ENCODE measurements at regions not wholly inside any gene's neighbourhood (a gene's known extent, or its start where the extent isn't known, plus 50 kb on each side); places are given as distances from the start of the nearest gene placed in this dataset.

GRCh38 chr16:85335584-85336491 lies 223.6 kb upstream of the CIBAR2 start:
- TF ChIP-seq, protein P1, sequence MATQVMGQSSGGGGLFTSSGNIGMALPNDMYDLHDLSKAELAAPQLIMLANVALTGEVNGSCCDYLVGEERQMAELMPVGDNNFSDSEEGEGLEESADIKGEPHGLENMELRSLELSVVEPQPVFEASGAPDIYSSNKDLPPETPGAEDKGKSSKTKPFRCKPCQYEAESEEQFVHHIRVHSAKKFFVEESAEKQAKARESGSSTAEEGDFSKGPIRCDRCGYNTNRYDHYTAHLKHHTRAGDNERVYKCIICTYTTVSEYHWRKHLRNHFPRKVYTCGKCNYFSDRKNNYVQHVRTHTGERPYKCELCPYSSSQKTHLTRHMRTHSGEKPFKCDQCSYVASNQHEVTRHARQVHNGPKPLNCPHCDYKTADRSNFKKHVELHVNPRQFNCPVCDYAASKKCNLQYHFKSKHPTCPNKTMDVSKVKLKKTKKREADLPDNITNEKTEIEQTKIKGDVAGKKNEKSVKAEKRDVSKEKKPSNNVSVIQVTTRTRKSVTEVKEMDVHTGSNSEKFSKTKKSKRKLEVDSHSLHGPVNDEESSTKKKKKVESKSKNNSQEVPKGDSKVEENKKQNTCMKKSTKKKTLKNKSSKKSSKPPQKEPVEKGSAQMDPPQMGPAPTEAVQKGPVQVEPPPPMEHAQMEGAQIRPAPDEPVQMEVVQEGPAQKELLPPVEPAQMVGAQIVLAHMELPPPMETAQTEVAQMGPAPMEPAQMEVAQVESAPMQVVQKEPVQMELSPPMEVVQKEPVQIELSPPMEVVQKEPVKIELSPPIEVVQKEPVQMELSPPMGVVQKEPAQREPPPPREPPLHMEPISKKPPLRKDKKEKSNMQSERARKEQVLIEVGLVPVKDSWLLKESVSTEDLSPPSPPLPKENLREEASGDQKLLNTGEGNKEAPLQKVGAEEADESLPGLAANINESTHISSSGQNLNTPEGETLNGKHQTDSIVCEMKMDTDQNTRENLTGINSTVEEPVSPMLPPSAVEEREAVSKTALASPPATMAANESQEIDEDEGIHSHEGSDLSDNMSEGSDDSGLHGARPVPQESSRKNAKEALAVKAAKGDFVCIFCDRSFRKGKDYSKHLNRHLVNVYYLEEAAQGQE (IDR thresholded peaks at IDR 0.05; ENCODE audit: insufficient read depth in 1 of 2, low read depth in 2 of 2, low read length in 2 of 2): no peak
- 0 out of 2 replicates have a peak, but pooled peaks have one; percentile 27 for TF ChIP-seq POLR2AphosphoS5 (IDR thresholded peaks at IDR 0.05; ENCODE audit: low read depth, low read length)
- no peak for TF ChIP-seq SIN3A (IDR thresholded peaks at IDR 0.05; ENCODE audit: borderline replicate concordance, insufficient read depth, low read length)
- TF ChIP-seq TAF1 (IDR thresholded peaks at IDR 0.05; ENCODE audit: borderline replicate concordance, insufficient read depth, low read length): no peak
- TF ChIP-seq FOXP2 (optimal IDR thresholded peaks at IDR 0.05; ENCODE audit: borderline replicate concordance, extremely low read depth, extremely low read length, insufficient read depth): no peak

DNA sequence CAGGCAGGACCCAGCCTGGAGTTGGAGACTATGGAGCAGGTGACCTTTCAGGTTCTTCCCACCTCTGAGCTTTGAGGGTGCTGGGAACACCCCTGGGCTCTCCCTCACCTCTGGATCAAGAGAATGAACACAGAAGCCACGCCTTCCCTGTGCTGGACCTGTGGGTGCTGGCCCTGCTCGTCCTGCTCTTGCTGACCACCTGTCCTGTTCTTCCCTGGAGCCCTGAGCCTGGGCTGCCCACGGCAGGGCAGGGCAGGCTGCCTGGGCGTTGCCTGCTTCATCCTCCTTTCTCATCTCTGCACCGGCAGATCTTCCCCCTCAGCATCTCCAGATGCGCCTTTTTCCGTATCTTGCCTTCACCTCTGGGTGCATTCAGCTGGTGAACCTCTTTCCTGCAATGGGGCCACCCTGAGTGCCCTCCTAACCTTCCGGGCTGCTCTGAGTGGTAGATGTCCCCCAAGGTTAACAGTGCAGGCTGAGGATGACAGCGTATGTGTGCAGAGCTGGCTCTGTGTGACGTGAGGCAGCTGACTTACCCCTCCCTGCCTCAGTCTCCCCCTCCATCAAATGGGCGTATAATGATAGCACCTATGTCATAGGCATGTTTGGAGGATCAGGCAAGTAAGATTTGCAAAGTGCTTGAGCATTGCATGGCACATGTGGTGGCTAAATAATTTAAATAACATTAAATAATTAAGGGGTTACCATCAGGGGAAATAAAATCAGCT lies 225.8 kb upstream of the CIBAR2 start:
- TF ChIP-seq FOXP2 (optimal IDR thresholded peaks at IDR 0.05; ENCODE audit: borderline replicate concordance, extremely low read depth, extremely low read length, insufficient read depth) (no peak), SIN3A (IDR thresholded peaks at IDR 0.05; ENCODE audit: borderline replicate concordance, insufficient read depth, low read length) (no peak), TAF1 (IDR thresholded peaks at IDR 0.05; ENCODE audit: borderline replicate concordance, insufficient read depth, low read length) (no peak), POLR2AphosphoS5 (IDR thresholded peaks at IDR 0.05; ENCODE audit: low read depth, low read length) (no peak)
- TF ChIP-seq, protein P1 (IDR thresholded peaks at IDR 0.05; ENCODE audit: insufficient read depth in 1 of 2, low read depth in 2 of 2, low read length in 2 of 2): no peak

DNA sequence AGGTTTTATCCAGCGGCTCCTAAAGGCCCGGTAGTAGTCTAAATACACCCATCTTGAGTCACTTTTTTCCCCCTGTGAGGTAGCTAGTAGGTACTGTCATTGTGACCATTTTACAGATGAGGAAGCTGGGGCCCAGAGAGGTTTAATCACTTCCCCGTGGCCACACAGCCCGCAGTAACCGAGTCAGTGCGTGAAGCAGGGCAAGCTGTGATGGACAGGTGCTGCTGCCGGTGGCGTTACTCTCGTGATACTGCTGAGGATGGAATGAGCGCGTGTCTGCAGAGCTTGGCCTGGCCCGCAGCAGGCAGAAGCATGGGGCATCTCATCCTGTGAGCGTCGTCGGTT lies 226.3 kb upstream of the CIBAR2 start:
- TF ChIP-seq POLR2AphosphoS5 (IDR thresholded peaks at IDR 0.05; ENCODE audit: low read depth, low read length) (no peak), SIN3A (IDR thresholded peaks at IDR 0.05; ENCODE audit: borderline replicate concordance, insufficient read depth, low read length) (no peak), TAF1 (IDR thresholded peaks at IDR 0.05; ENCODE audit: borderline replicate concordance, insufficient read depth, low read length) (no peak), FOXP2 (optimal IDR thresholded peaks at IDR 0.05; ENCODE audit: borderline replicate concordance, extremely low read depth, extremely low read length, insufficient read depth) (no peak)
- TF ChIP-seq, protein P1 (IDR thresholded peaks at IDR 0.05; ENCODE audit: insufficient read depth in 1 of 2, low read depth in 2 of 2, low read length in 2 of 2): no peak

GRCh38 chr16:85338989-85339685 lies 226.9 kb upstream of the CIBAR2 start:
- TF ChIP-seq, protein P1 (IDR thresholded peaks at IDR 0.05; ENCODE audit: insufficient read depth in 1 of 2, low read depth in 2 of 2, low read length in 2 of 2): no peak
- no peak for TF ChIP-seq SIN3A (IDR thresholded peaks at IDR 0.05; ENCODE audit: borderline replicate concordance, insufficient read depth, low read length)
- no peak for TF ChIP-seq TAF1 (IDR thresholded peaks at IDR 0.05; ENCODE audit: borderline replicate concordance, insufficient read depth, low read length)
- TF ChIP-seq POLR2AphosphoS5 (IDR thresholded peaks at IDR 0.05; ENCODE audit: low read depth, low read length): no peak
- no peak for TF ChIP-seq FOXP2 (optimal IDR thresholded peaks at IDR 0.05; ENCODE audit: borderline replicate concordance, extremely low read depth, extremely low read length, insufficient read depth)
